ENCODE measurements at regions not wholly inside any gene's neighbourhood (a gene's known extent, or its start where the extent isn't known, plus 50 kb on each side); places are given as distances from the start of the nearest gene placed in this dataset.

- no peak overlapping the region for H4K91ac ChIP-seq (ENCODE audit: low read depth, low read length, poor library complexity)
- H3K36me3 ChIP-seq (replicated peaks in 1 of 2; ENCODE audit: control insufficient read depth in 2 of 2, insufficient read depth in 2 of 2, low read length in 2 of 2), result no peaks in the 10 kb centered on the region
- no peaks in the 10 kb centered on the region for H3K79me1 ChIP-seq (ENCODE audit: low read depth, low read length)
- H2BK120ac ChIP-seq (ENCODE audit: low read depth, low read length), result no peak overlapping the region
- no peak overlapping the region for H3K18ac ChIP-seq (ENCODE audit: low read length)
- no peak overlapping the region for H4K8ac ChIP-seq (ENCODE audit: low read depth, low read length)
- H3K9ac ChIP-seq (ENCODE audit: low read depth, low read length, poor library complexity), result no peak overlapping the region
- no CpG with 5 or more reads among the region's 4 CpGs for WGBS, 2 donors (ENCODE audit: extremely low coverage in 2 of 2, insufficient read length in 2 of 2, insufficient replicate concordance in 1 of 2)
- no peak overlapping the region for H3K23ac ChIP-seq (ENCODE audit: low read depth, low read length, poor library complexity)
- no peak overlapping the region for H3K4me3 ChIP-seq (ENCODE audit: low read length in 2 of 2)
- no peak overlapping the region for H2BK5ac ChIP-seq (ENCODE audit: low read length)
- no peak overlapping the region for H3K27ac ChIP-seq (replicated peaks; ENCODE audit: low read length)
- H2BK15ac ChIP-seq (ENCODE audit: low read length), result no peak overlapping the region
- DNase-seq (ENCODE audit: low spot score), result no peak
- no peaks in the 10 kb centered on the region for H3K9me3 ChIP-seq (replicated peaks in 1 of 2; ENCODE audit: control insufficient read depth in 2 of 2, insufficient read depth in 1 of 2, low read depth in 1 of 2, low read length in 2 of 2)
- no peaks in the 10 kb centered on the region for H3K27me3 ChIP-seq (ENCODE audit: control insufficient read depth in 3 of 3, insufficient read depth in 3 of 3, low read depth in 1 of 3, low read length in 3 of 3)
- no peak overlapping the region for H3K14ac ChIP-seq (ENCODE audit: low read length)
- no peak overlapping the region for H2AFZ ChIP-seq (ENCODE audit: low read length)
- H3K4me1 ChIP-seq (ENCODE audit: control insufficient read depth in 2 of 2, insufficient read depth in 1 of 2, low read depth in 1 of 2, low read length in 2 of 2), result no peaks in the 10 kb centered on the region
- no peak overlapping the region for H3K4ac ChIP-seq (ENCODE audit: low read length)
- H2BK12ac ChIP-seq (ENCODE audit: low read length), result no peak overlapping the region
- no peak overlapping the region for H2AK5ac ChIP-seq (ENCODE audit: low read depth, low read length)
- no peak overlapping the region for H3K4me2 ChIP-seq (ENCODE audit: insufficient read depth, low read length, poor library complexity, severe bottlenecking)
Measured at GRCh38 chr16:63928421-63928820, 1193.4 kb downstream of the CDH11 start.

DNA sequence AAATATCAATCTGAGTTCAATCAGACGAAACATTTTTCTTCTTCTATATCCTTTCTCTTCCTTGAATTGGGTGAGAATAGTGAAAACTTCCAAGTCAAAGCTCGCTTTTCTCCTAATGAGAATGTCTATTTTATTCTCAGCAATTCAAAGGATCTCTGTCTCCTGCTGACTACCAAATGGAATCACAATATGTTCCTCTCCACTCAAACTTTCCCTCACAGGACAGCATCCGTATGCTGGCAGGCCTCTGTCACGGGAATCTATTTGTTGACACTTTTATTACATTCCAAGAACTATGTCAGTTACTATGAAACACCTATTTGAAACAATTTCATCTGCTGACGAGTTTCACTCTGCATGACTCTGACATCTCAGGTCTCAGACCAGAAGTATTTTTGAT lies 1196.6 kb downstream of the CDH11 start:
- Histone ChIP-seq H3K23ac (ENCODE audit: low read depth, low read length, poor library complexity) (no peak overlapping the region), H3K18ac (ENCODE audit: low read length) (no peak overlapping the region), H4K91ac (ENCODE audit: low read depth, low read length, poor library complexity) (no peak overlapping the region), H3K4me3 (ENCODE audit: low read length in 2 of 2) (no peak overlapping the region), H2BK5ac (ENCODE audit: low read length) (no peak overlapping the region), H2AFZ (ENCODE audit: low read length) (peak overlapping the region; percentile 53), H3K4me2 (ENCODE audit: insufficient read depth, low read length, poor library complexity, severe bottlenecking) (no peak overlapping the region), H2BK12ac (ENCODE audit: low read length) (no peak overlapping the region), H2BK15ac (ENCODE audit: low read length) (no peak overlapping the region), H3K14ac (ENCODE audit: low read length) (no peak overlapping the region), H4K8ac (ENCODE audit: low read depth, low read length) (no peak overlapping the region), H3K4ac (ENCODE audit: low read length) (no peak overlapping the region), H2BK120ac (ENCODE audit: low read depth, low read length) (no peak overlapping the region), H3K4me1 (ENCODE audit: control insufficient read depth in 2 of 2, insufficient read depth in 1 of 2, low read depth in 1 of 2, low read length in 2 of 2) (no peaks in the 10 kb centered on the region), H3K79me1 (ENCODE audit: low read depth, low read length) (no peaks in the 10 kb centered on the region), H3K27me3 (ENCODE audit: control insufficient read depth in 3 of 3, insufficient read depth in 3 of 3, low read depth in 1 of 3, low read length in 3 of 3) (no peaks in the 10 kb centered on the region), H3K36me3 (replicated peaks in 1 of 2; ENCODE audit: control insufficient read depth in 2 of 2, insufficient read depth in 2 of 2, low read length in 2 of 2) (no peaks in the 10 kb centered on the region), H3K9ac (ENCODE audit: low read depth, low read length, poor library complexity) (no peak overlapping the region), H3K9me3 (replicated peaks in 1 of 2; ENCODE audit: control insufficient read depth in 2 of 2, insufficient read depth in 1 of 2, low read depth in 1 of 2, low read length in 2 of 2) (no peaks in the 10 kb centered on the region), H2AK5ac (ENCODE audit: low read depth, low read length) (no peak overlapping the region), H3K27ac (replicated peaks; ENCODE audit: low read length) (no peak overlapping the region)
- DNase-seq (ENCODE audit: low spot score), result no peak
- WGBS, 2 donors (ENCODE audit: extremely low coverage in 2 of 2, insufficient read length in 2 of 2, insufficient replicate concordance in 1 of 2), result no CpG with 5 or more reads among the region's 5 CpGs

- Histone ChIP-seq H3K18ac (ENCODE audit: low read length) (no peak overlapping the region), H3K14ac (ENCODE audit: low read length) (no peak overlapping the region), H3K4ac (ENCODE audit: low read length) (no peak overlapping the region), H3K4me1 (ENCODE audit: control insufficient read depth in 2 of 2, insufficient read depth in 1 of 2, low read depth in 1 of 2, low read length in 2 of 2) (no peaks in the 10 kb centered on the region), H3K9ac (ENCODE audit: low read depth, low read length, poor library complexity) (no peak overlapping the region), H3K9me3 (replicated peaks in 1 of 2; ENCODE audit: control insufficient read depth in 2 of 2, insufficient read depth in 1 of 2, low read depth in 1 of 2, low read length in 2 of 2) (peaks cover 2 to 4% of the 10 kb centered on the region in 2 donors), H3K27ac (replicated peaks; ENCODE audit: low read length) (no peak overlapping the region), H2AFZ (ENCODE audit: low read length) (no peak overlapping the region), H2BK5ac (ENCODE audit: low read length) (no peak overlapping the region), H2AK5ac (ENCODE audit: low read depth, low read length) (no peak overlapping the region), H2BK120ac (ENCODE audit: low read depth, low read length) (no peak overlapping the region), H3K79me1 (ENCODE audit: low read depth, low read length) (no peaks in the 10 kb centered on the region), H3K23ac (ENCODE audit: low read depth, low read length, poor library complexity) (no peak overlapping the region), H4K8ac (ENCODE audit: low read depth, low read length) (no peak overlapping the region), H2BK12ac (ENCODE audit: low read length) (no peak overlapping the region), H4K91ac (ENCODE audit: low read depth, low read length, poor library complexity) (no peak overlapping the region), H3K4me3 (ENCODE audit: low read length in 2 of 2) (no peak overlapping the region), H3K36me3 (replicated peaks in 1 of 2; ENCODE audit: control insufficient read depth in 2 of 2, insufficient read depth in 2 of 2, low read length in 2 of 2) (no peaks in the 10 kb centered on the region), H3K4me2 (ENCODE audit: insufficient read depth, low read length, poor library complexity, severe bottlenecking) (no peak overlapping the region), H2BK15ac (ENCODE audit: low read length) (no peak overlapping the region), H3K27me3 (ENCODE audit: control insufficient read depth in 3 of 3, insufficient read depth in 3 of 3, low read depth in 1 of 3, low read length in 3 of 3) (no peaks in the 10 kb centered on the region)
- no peak for DNase-seq (ENCODE audit: low spot score)
Measured at GRCh38 chr16:63922560-63922959, 1199.3 kb downstream of the CDH11 start.

DNA sequence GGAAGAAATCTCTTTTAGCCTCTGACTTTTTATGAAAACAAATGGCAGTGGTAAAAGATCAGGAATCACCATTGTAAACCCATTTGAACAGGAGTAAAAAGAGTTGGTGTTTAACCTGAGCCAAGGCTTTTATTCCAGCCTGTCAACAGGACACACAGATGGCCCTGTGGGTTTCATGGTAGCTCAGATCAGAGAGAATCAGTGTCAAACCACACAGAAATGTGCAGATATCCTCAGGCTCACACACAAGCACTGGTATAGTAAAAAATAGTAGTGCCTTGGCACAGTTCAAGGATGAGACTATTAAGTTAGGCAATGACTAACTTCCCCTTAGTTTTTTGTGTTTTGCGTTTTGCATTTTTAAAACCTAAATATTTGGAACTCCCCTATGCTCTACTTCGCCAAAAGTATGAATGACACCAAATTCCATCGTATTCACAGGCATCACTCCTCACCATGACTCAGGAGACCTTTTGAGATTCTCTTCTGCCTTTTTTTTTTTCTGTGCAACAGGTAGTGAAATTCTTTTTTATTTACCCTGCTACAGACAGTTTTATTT lies 1200.0 kb downstream of the CDH11 start:
- WGBS, 2 donors (ENCODE audit: extremely low coverage in 2 of 2, insufficient read length in 2 of 2, insufficient replicate concordance in 1 of 2), result no CpG with 5 or more reads among the region's 3 CpGs
- no peak overlapping the region for H3K18ac ChIP-seq (ENCODE audit: low read length)
- H2BK5ac ChIP-seq (ENCODE audit: low read length), result no peak overlapping the region
- H3K4me1 ChIP-seq (ENCODE audit: control insufficient read depth in 2 of 2, insufficient read depth in 1 of 2, low read depth in 1 of 2, low read length in 2 of 2), result no peaks in the 10 kb centered on the region
- H3K27me3 ChIP-seq (ENCODE audit: control insufficient read depth in 3 of 3, insufficient read depth in 3 of 3, low read depth in 1 of 3, low read length in 3 of 3), result no peaks in the 10 kb centered on the region
- H4K91ac ChIP-seq (ENCODE audit: low read depth, low read length, poor library complexity), result no peak overlapping the region
- H3K23ac ChIP-seq (ENCODE audit: low read depth, low read length, poor library complexity), result no peak overlapping the region
- no peak overlapping the region for H2BK15ac ChIP-seq (ENCODE audit: low read length)
- peaks cover 2 to 4% of the 10 kb centered on the region in 2 donors for H3K9me3 ChIP-seq (replicated peaks in 1 of 2; ENCODE audit: control insufficient read depth in 2 of 2, insufficient read depth in 1 of 2, low read depth in 1 of 2, low read length in 2 of 2)
- H3K4me2 ChIP-seq (ENCODE audit: insufficient read depth, low read length, poor library complexity, severe bottlenecking), result no peak overlapping the region
- no peak overlapping the region for H3K9ac ChIP-seq (ENCODE audit: low read depth, low read length, poor library complexity)
- H3K79me1 ChIP-seq (ENCODE audit: low read depth, low read length), result no peaks in the 10 kb centered on the region
- H4K8ac ChIP-seq (ENCODE audit: low read depth, low read length), result no peak overlapping the region
- H3K14ac ChIP-seq (ENCODE audit: low read length), result no peak overlapping the region
- no peak for DNase-seq (ENCODE audit: low spot score)
- H2AK5ac ChIP-seq (ENCODE audit: low read depth, low read length), result no peak overlapping the region
- no peak overlapping the region for H2AFZ ChIP-seq (ENCODE audit: low read length)
- H3K4me3 ChIP-seq (ENCODE audit: low read length in 2 of 2), result no peak overlapping the region
- no peak overlapping the region for H2BK120ac ChIP-seq (ENCODE audit: low read depth, low read length)
- H3K36me3 ChIP-seq (replicated peaks in 1 of 2; ENCODE audit: control insufficient read depth in 2 of 2, insufficient read depth in 2 of 2, low read length in 2 of 2), result no peaks in the 10 kb centered on the region
- H2BK12ac ChIP-seq (ENCODE audit: low read length), result no peak overlapping the region
- no peak overlapping the region for H3K4ac ChIP-seq (ENCODE audit: low read length)
- no peak overlapping the region for H3K27ac ChIP-seq (replicated peaks; ENCODE audit: low read length)
